ENCODE measurements at regions not wholly inside any gene's neighbourhood (a gene's known extent, or its start where the extent isn't known, plus 50 kb on each side); places are given as distances from the start of the nearest gene placed in this dataset.

GRCh38 chr2:23209059-23209458 lies 175.9 kb upstream of the KLHL29 start:
- H3K4me3 ChIP-seq (ENCODE audit: low read depth, low read length) = no peak overlapping the region
- no peak for TF ChIP-seq CTCF (IDR thresholded peaks at IDR 0.05; ENCODE audit: control insufficient read depth, extremely low read depth, insufficient read depth)
- no peak for DNase-seq (ENCODE audit: low read depth)

GRCh38 chr2:23211987-23212583 lies 172.9 kb upstream of the KLHL29 start:
- no peak overlapping the region for H3K4me3 ChIP-seq (ENCODE audit: low read depth, low read length)
- TF ChIP-seq CTCF (IDR thresholded peaks at IDR 0.05; ENCODE audit: control insufficient read depth, extremely low read depth, insufficient read depth) = no peak
- peak; percentile 19 for DNase-seq (ENCODE audit: low read depth)

- no peak overlapping the region for H3K4me3 ChIP-seq (ENCODE audit: low read depth, low read length)
- no peak for DNase-seq (ENCODE audit: low read depth)
- no peak for TF ChIP-seq CTCF (IDR thresholded peaks at IDR 0.05; ENCODE audit: control insufficient read depth, extremely low read depth, insufficient read depth)
These were observed 171.8 kb upstream of the KLHL29 start for GRCh38 chr2:23213196-23213595.

GRCh38 chr2:23215016-23215415 lies 170.0 kb upstream of the KLHL29 start:
- no peak overlapping the region for H3K4me3 ChIP-seq (ENCODE audit: low read depth, low read length)
- no peak for TF ChIP-seq CTCF (IDR thresholded peaks at IDR 0.05; ENCODE audit: control insufficient read depth, extremely low read depth, insufficient read depth)
- no peak for DNase-seq (ENCODE audit: low read depth)

- TF ChIP-seq CTCF (IDR thresholded peaks at IDR 0.05; ENCODE audit: control insufficient read depth, extremely low read depth, insufficient read depth) = no peak
- no peak for DNase-seq (ENCODE audit: low read depth)
- H3K4me3 ChIP-seq (ENCODE audit: low read depth, low read length) = no peak overlapping the region
These were observed 165.3 kb upstream of the KLHL29 start for GRCh38 chr2:23219666-23220065.

- no peak for DNase-seq (ENCODE audit: low read depth)
- no peak overlapping the region for H3K4me3 ChIP-seq (ENCODE audit: low read depth, low read length)
- no peak for TF ChIP-seq CTCF (IDR thresholded peaks at IDR 0.05; ENCODE audit: control insufficient read depth, extremely low read depth, insufficient read depth)
These were observed 164.4 kb upstream of the KLHL29 start for GRCh38 chr2:23220513-23221094.

- TF ChIP-seq CTCF (IDR thresholded peaks at IDR 0.05; ENCODE audit: control insufficient read depth, extremely low read depth, insufficient read depth) = no peak
- no peak overlapping the region for H3K4me3 ChIP-seq (ENCODE audit: low read depth, low read length)
- DNase-seq (ENCODE audit: low read depth) = no peak
These were observed 163.7 kb upstream of the KLHL29 start for GRCh38 chr2:23221236-23221635.

Measured in LNCaP clone FGC (cell line).